GM12878 (cell line): ENCODE measurements at regions not wholly inside any gene's neighbourhood (a gene's known extent, or its start where the extent isn't known, plus 50 kb on each side); places are given as distances from the start of the nearest gene placed in this dataset.

Experiments
- CTCF ChIP-seq, 3 experiments: IDR thresholded peaks in 2 of 3; conservative IDR thresholded peaks in 1 of 3; 2 replicates each; pipeline ENCODE4 v1.5.1; 2011; ENCODE audit warnings: low read depth in 3 of 3, low read length in 3 of 3, mild to moderate bottlenecking in 3 of 3, control low read depth in 2 of 3, moderate library complexity in 2 of 3, inconsistent platforms in 1 of 3, mixed read lengths in 1 of 3; ENCODE audit not compliant: control insufficient read depth in 2 of 3, insufficient read depth in 1 of 3; ENCODE audit errors: extremely low read depth in 1 of 3
- MLLT1 ChIP-seq: fragments of 450-650 bp; IDR thresholded peaks from 2 replicates; pipeline ENCODE4 v1.6.1; 2016; ENCODE audit warnings: mild to moderate bottlenecking

GRCh38 chr1:14500912-14501311 is 97.6 kb upstream of the KAZN start:
- TF ChIP-seq CTCF (IDR thresholded peaks at IDR 0.05 in 2 of 3, conservative IDR thresholded peaks at IDR 0.05 in 1 of 3; ENCODE audit: control insufficient read depth in 2 of 3, extremely low read depth in 1 of 3, insufficient read depth in 1 of 3, low read depth in 3 of 3, low read length in 3 of 3) = no peak
- no peak for TF ChIP-seq MLLT1
